ENCODE measurements at regions not wholly inside any gene's neighbourhood (a gene's known extent, or its start where the extent isn't known, plus 50 kb on each side); places are given as distances from the start of the nearest gene placed in this dataset.

DNA sequence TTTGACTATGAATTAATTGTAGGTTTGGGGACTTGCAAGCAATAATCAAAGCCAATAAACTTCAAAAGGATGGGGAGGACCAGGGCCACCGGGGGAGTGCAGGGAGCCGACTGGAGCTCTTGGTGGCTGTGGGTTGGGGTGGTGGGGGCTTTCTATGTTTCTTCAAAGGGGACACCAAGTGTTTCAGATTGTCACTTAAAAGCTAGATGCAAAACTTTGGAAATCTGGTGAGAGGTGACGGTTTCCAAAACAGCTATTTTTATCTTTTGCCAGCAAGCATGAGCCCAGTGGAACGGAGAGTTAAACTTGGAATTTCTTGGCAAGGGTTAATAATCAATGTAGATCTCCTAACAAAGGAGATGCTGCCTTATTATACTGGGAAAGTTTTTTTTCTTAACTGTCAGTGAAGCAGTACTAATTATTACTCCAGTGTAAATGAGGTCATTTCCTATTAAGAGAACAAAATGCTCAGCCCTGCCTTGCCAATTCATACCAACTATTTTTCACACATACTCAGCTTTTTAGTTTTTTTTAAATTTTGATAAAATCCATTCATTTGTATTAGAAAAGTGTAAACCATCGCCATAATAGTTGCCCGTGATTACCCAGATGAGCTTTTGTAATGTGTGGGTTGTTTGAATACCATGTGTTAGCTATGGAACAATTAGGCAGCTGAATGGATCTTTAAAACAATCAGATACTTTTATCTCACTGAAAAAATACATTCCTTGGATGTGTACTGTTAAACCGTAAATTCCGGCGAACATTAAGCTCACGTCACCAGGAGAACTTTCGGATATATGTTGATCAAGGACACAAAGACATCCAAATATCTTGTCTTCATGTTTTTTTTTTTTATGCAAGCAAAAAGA lies 95.9 kb upstream of the ZNF536 start:
- TF ChIP-seq SNIP1 (IDR thresholded peaks at IDR 0.05; ENCODE audit: low read depth) = no peak
- TF ChIP-seq, protein P1, sequence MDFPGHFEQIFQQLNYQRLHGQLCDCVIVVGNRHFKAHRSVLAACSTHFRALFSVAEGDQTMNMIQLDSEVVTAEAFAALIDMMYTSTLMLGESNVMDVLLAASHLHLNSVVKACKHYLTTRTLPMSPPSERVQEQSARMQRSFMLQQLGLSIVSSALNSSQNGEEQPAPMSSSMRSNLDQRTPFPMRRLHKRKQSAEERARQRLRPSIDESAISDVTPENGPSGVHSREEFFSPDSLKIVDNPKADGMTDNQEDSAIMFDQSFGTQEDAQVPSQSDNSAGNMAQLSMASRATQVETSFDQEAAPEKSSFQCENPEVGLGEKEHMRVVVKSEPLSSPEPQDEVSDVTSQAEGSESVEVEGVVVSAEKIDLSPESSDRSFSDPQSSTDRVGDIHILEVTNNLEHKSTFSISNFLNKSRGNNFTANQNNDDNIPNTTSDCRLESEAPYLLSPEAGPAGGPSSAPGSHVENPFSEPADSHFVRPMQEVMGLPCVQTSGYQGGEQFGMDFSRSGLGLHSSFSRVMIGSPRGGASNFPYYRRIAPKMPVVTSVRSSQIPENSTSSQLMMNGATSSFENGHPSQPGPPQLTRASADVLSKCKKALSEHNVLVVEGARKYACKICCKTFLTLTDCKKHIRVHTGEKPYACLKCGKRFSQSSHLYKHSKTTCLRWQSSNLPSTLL (IDR thresholded peaks at IDR 0.05) = no peak
- TF ChIP-seq, protein P2, sequence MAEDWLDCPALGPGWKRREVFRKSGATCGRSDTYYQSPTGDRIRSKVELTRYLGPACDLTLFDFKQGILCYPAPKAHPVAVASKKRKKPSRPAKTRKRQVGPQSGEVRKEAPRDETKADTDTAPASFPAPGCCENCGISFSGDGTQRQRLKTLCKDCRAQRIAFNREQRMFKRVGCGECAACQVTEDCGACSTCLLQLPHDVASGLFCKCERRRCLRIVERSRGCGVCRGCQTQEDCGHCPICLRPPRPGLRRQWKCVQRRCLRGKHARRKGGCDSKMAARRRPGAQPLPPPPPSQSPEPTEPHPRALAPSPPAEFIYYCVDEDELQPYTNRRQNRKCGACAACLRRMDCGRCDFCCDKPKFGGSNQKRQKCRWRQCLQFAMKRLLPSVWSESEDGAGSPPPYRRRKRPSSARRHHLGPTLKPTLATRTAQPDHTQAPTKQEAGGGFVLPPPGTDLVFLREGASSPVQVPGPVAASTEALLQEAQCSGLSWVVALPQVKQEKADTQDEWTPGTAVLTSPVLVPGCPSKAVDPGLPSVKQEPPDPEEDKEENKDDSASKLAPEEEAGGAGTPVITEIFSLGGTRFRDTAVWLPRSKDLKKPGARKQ (CRISPR knock-in tag; IDR thresholded peaks at IDR 0.05) = no peak
- TF ChIP-seq ATF1 (CRISPR knock-in tag; IDR thresholded peaks at IDR 0.05) = no peak
- no peak for TF ChIP-seq ATF1 (tag; IDR thresholded peaks at IDR 0.05)
- no peak for TF ChIP-seq HDAC1 (IDR thresholded peaks at IDR 0.05)
- no peak for TF ChIP-seq SAFB2 (IDR thresholded peaks at IDR 0.05; ENCODE audit: borderline replicate concordance, low read depth, low read length, severe bottlenecking)
- TF ChIP-seq, protein P3, sequence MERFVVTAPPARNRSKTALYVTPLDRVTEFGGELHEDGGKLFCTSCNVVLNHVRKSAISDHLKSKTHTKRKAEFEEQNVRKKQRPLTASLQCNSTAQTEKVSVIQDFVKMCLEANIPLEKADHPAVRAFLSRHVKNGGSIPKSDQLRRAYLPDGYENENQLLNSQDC (CRISPR knock-in tag; IDR thresholded peaks at IDR 0.05) = no peak
- in situ Hi-C loops (cut with MboI) = no loop called here

More for the DNA sequence above, 95.9 kb upstream of the ZNF536 start:
- no peak for ATAC-seq
- H3K27ac ChIP-seq (ENCODE audit: extremely low read depth, low read depth, low read length) = no peak overlapping the region
- H3K4me1 ChIP-seq (replicated peaks in 1 of 2; ENCODE audit: control insufficient read depth in 2 of 2, insufficient read depth in 2 of 2, low read length in 2 of 2) = no peaks in the 10 kb centered on the region
- no TSS peak for BruUV-seq (replicated peaks)
- FAIRE-seq = no peak
- DNase-seq (ENCODE audit: extremely low read depth in 1 of 4, low spot score in 3 of 4) = no peak
- H2AFZ ChIP-seq (ENCODE audit: low read depth, low read length) = no peak overlapping the region
- no peaks in the 10 kb centered on the region for H3K9me3 ChIP-seq (replicated peaks; ENCODE audit: control insufficient read depth, insufficient read depth, low read depth, low read length)
- H3K27me3 ChIP-seq (ENCODE audit: control insufficient read depth in 2 of 2, insufficient read depth in 2 of 2, low read length in 2 of 2) = peaks cover 4 to 33% of the 10 kb centered on the region in 2 experiments; a peak in 4 of 5 replicates
- ChIA-PET POLR2A (interaction anchor here (1.0 kb wide), 1 partner anchor 13 kb away, joined by 3 read pairs; no protein-coding TSS in a partner anchor), CTCF (ENCODE audit: low intra/inter-chr PET ratio) (no interaction called here)
- 2% methylated on average over 11 of the region's 11 CpGs for WGBS (ENCODE audit: insufficient coverage, low coverage, missing lambda C conversion rate)
- H3K79me2 ChIP-seq (ENCODE audit: control insufficient read depth, insufficient read depth, low read length) = no peaks in the 10 kb centered on the region
- no peaks in the 10 kb centered on the region for H4K20me1 ChIP-seq (replicated peaks; ENCODE audit: control insufficient read depth, insufficient read depth, low read length)
- H3K9me1 ChIP-seq (ENCODE audit: control insufficient read depth, insufficient read depth, low read length) = no peaks in the 10 kb centered on the region
- H3K4me2 ChIP-seq (ENCODE audit: insufficient read depth, low read length) = no peak overlapping the region
- H3K9ac ChIP-seq (ENCODE audit: insufficient read depth in 1 of 2, low read depth in 2 of 2, low read length in 2 of 2) = no peak overlapping the region
- H3K36me3 ChIP-seq (ENCODE audit: control insufficient read depth, insufficient read depth, low read length) = no peaks in the 10 kb centered on the region
- H3K4me3 ChIP-seq = no peak overlapping the region
- intact Hi-C loops (cut with micrococcal nuclease) = no loop called here

Measured in K562 (cell line).